GM19397 (cell line): ENCODE measurements at regions not wholly inside any gene's neighbourhood (a gene's known extent, or its start where the extent isn't known, plus 50 kb on each side); places are given as distances from the start of the nearest gene placed in this dataset.
"Not testable (repeated sequence)": the region's sequence is repeated elsewhere in the genome, so short reads cannot be mapped to it uniquely, and the experiment has no call there.

ENCODE experiments used
- ATAC-seq: cut with Tn5 transposase; IDR thresholded peaks from one replicate; pipeline ENCODE4 v1.9.1; 2021; ENCODE audit warnings: mild to moderate bottlenecking, moderate library complexity; ENCODE audit not compliant: unreplicated experiment

- ATAC-seq = no peak
These were observed 98.4 kb upstream of the PRSS16 start for GRCh38 chr6:27149150-27149549.

GRCh38 chr6:27154696-27155095 lies 92.8 kb upstream of the PRSS16 start:
- no peak for ATAC-seq

GRCh38 chr6:27156874-27157458 lies 90.5 kb upstream of the PRSS16 start:
- ATAC-seq = no peak

- ATAC-seq = no peak
These were observed 89.8 kb upstream of the PRSS16 start for GRCh38 chr6:27157459-27158315.

GRCh38 chr6:27158316-27158643 lies 89.2 kb upstream of the PRSS16 start:
- ATAC-seq = no peak

- ATAC-seq = no peak
These were observed 87.8 kb upstream of the PRSS16 start for GRCh38 chr6:27159725-27160124.

- ATAC-seq = no peak
These were observed 86.4 kb upstream of the PRSS16 start for GRCh38 chr6:27161115-27161514.

- ATAC-seq = no peak
These were observed 85.9 kb upstream of the PRSS16 start for GRCh38 chr6:27161603-27161945.

- no peak for ATAC-seq
These were observed 85.4 kb upstream of the PRSS16 start for GRCh38 chr6:27161946-27162603.

GRCh38 chr6:27163834-27164233 lies 83.7 kb upstream of the PRSS16 start:
- no peak for ATAC-seq

GRCh38 chr6:27168108-27168507 lies 79.4 kb upstream of the PRSS16 start:
- ATAC-seq = no peak

GRCh38 chr6:27168586-27169443 lies 78.7 kb upstream of the PRSS16 start:
- no peak for ATAC-seq

GRCh38 chr6:27172524-27173231 lies 74.8 kb upstream of the PRSS16 start:
- ATAC-seq = not testable (repeated sequence)

- ATAC-seq = not testable (repeated sequence)
These were observed 74.3 kb upstream of the PRSS16 start for GRCh38 chr6:27173232-27173601.

- ATAC-seq = no peak
These were observed 72.5 kb upstream of the PRSS16 start for GRCh38 chr6:27174958-27175357.

GRCh38 chr6:27176096-27176495 lies 71.4 kb upstream of the PRSS16 start:
- ATAC-seq = no peak

GRCh38 chr6:27176523-27177484 lies 70.7 kb upstream of the PRSS16 start:
- ATAC-seq = no peak

GRCh38 chr6:27177485-27178406 lies 69.8 kb upstream of the PRSS16 start:
- ATAC-seq = peak; percentile 72

- no peak for ATAC-seq
These were observed 69.1 kb upstream of the PRSS16 start for GRCh38 chr6:27178407-27178730.
